Stimulated activated naive CD8-positive, alpha-beta T cell treated with anti-CD3 and anti-CD28 coated beads, Interleukin-15, Interleukin-2, amounts not matched to agents 100 ng/mL and 50 ng/mL, for 24 hours (primary cell): ENCODE measurements at regions not wholly inside any gene's neighbourhood (a gene's known extent, or its start where the extent isn't known, plus 50 kb on each side); places are given as distances from the start of the nearest gene placed in this dataset.
"Not testable (repeated sequence)": the region's sequence is repeated elsewhere in the genome, so short reads cannot be mapped to it uniquely, and the experiment has no call there.

Experiments used
- H3K27ac Mint-ChIP-seq: one replicate; pipeline ENCODE4 v1.8.0; 2021; ENCODE audit warnings: mild to moderate bottlenecking, mixed read lengths
- H3K27me3 Mint-ChIP-seq: one replicate; pipeline ENCODE4 v1.8.0; 2021; ENCODE audit warnings: mixed read lengths
- H3K36me3 Mint-ChIP-seq: one replicate; pipeline ENCODE4 v1.8.0; 2021; ENCODE audit warnings: low read depth, mixed read lengths
- H3K4me1 Mint-ChIP-seq: one replicate; pipeline ENCODE4 v1.8.0; 2021; ENCODE audit warnings: low read depth, mixed read lengths
- H3K4me3 Mint-ChIP-seq: one replicate; pipeline ENCODE4 v1.8.0; 2021; ENCODE audit warnings: mild to moderate bottlenecking, mixed read lengths
- H3K9me3 Mint-ChIP-seq: one replicate; pipeline ENCODE4 v1.8.0; 2021; ENCODE audit warnings: mixed read lengths

- H3K27me3 Mint-ChIP-seq = peaks cover 9% of the 10 kb centered on the region
- no peaks in the 10 kb centered on the region for H3K36me3 Mint-ChIP-seq
- H3K4me1 Mint-ChIP-seq = no peaks in the 10 kb centered on the region
- no peak overlapping the region for H3K4me3 Mint-ChIP-seq
- no peaks in the 10 kb centered on the region for H3K9me3 Mint-ChIP-seq
- H3K27ac Mint-ChIP-seq = no peak overlapping the region
Measured at GRCh38 chr1:200496937-200497336, 87.1 kb upstream of the ZNF281 start.

DNA sequence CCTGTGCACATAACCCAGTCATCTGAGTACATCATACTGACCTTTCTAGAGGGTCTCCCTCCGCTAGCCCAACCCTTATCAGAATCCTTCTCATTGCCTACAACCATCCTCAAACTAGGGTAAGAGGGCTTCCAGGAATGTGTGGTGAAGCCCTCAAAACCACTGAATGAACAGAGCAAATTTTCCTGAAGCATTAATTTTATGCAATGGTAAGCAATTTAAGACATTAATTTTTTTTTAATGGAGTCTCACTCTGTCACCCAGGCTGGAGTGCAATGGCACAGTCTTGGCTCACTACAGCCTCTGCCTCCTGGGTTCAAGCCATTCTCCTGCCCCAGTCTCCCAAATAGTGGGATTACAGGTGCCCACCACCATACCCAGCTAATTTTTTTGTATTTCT, 86.1 kb upstream of the ZNF281 start:
- Mint-ChIP-seq H3K9me3 (no peaks in the 10 kb centered on the region), H3K27ac (no peak overlapping the region), H3K4me1 (no peaks in the 10 kb centered on the region), H3K27me3 (peaks cover 9% of the 10 kb centered on the region), H3K4me3 (no peak overlapping the region), H3K36me3 (no peaks in the 10 kb centered on the region)

- H3K36me3 Mint-ChIP-seq = no peaks in the 10 kb centered on the region
- no peak overlapping the region for H3K27ac Mint-ChIP-seq
- peaks cover 2% of the 10 kb centered on the region for H3K4me1 Mint-ChIP-seq
- peaks cover 12% of the 10 kb centered on the region for H3K27me3 Mint-ChIP-seq
- H3K4me3 Mint-ChIP-seq = no peak overlapping the region
- no peaks in the 10 kb centered on the region for H3K9me3 Mint-ChIP-seq
Measured at GRCh38 chr1:200493344-200493743, 83.5 kb upstream of the ZNF281 start.

GRCh38 chr1:200491103-200491502, 81.3 kb upstream of the ZNF281 start:
- Mint-ChIP-seq H3K27ac (no peak overlapping the region), H3K27me3 (peaks cover 20% of the 10 kb centered on the region), H3K36me3 (no peaks in the 10 kb centered on the region), H3K4me1 (peaks cover 9% of the 10 kb centered on the region), H3K4me3 (no peak overlapping the region), H3K9me3 (no peaks in the 10 kb centered on the region)

DNA sequence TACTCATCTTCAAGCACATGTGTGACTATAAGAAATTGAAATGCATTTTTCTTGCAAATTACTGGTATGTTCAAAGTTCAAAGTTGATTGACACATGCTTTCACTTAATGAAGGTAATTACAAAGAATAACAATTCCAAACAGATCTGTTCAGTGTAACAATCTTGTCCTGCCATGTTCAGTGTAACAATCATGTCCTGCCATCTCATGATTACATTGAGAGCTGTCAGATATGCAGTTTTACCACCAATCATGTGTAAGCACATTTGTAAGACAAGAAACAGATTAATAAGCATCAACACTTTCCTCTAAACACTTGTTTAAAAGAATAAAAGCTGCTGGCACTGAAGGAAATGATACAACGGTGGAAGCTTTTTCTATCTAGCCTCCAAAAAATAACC, 80.3 kb upstream of the ZNF281 start:
- Mint-ChIP-seq H3K27me3 (peaks cover 20% of the 10 kb centered on the region), H3K27ac (no peak overlapping the region), H3K4me3 (no peak overlapping the region), H3K36me3 (no peaks in the 10 kb centered on the region), H3K9me3 (no peaks in the 10 kb centered on the region), H3K4me1 (peaks cover 9% of the 10 kb centered on the region)

GRCh38 chr1:200488375-200489165, 78.7 kb upstream of the ZNF281 start:
- Mint-ChIP-seq H3K4me3 (no peak overlapping the region), H3K4me1 (peaks cover 20% of the 10 kb centered on the region), H3K27ac (no peak overlapping the region)

GRCh38 chr1:200487650-200488049, 77.8 kb upstream of the ZNF281 start:
- Mint-ChIP-seq H3K4me3 (no peak overlapping the region), H3K4me1 (peaks cover 29% of the 10 kb centered on the region), H3K9me3 (no peaks in the 10 kb centered on the region), H3K27me3 (peaks cover 24% of the 10 kb centered on the region), H3K36me3 (no peaks in the 10 kb centered on the region), H3K27ac (no peak overlapping the region)

More at GRCh38 chr1:200488375-200489165, 78.7 kb upstream of the ZNF281 start:
- Mint-ChIP-seq H3K27me3 (peaks cover 24% of the 10 kb centered on the region), H3K36me3 (no peaks in the 10 kb centered on the region), H3K9me3 (no peaks in the 10 kb centered on the region)

DNA sequence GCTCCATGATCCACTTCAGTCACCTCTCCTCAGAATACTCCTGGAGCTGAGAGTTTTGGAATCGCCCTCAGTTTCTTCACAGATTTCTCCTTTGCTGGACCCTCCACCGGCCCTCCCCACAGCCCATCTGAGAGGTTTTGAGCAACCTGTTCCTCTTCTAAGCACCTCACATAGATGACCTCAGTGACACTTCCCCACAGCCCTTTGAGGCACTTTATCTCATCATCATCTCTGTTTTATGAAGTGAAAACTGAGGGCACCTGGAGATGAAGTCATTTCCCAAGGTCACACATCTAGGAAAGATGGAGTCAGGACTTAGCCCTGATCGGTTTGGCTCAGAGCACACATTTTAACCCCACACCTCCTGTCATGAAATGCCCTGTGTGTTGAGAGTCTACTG, 76.8 kb upstream of the ZNF281 start:
- Mint-ChIP-seq H3K9me3 (no peaks in the 10 kb centered on the region), H3K4me3 (no peak overlapping the region), H3K4me1 (peaks cover 32% of the 10 kb centered on the region), H3K27me3 (peaks cover 27% of the 10 kb centered on the region), H3K27ac (no peak overlapping the region), H3K36me3 (no peaks in the 10 kb centered on the region)

DNA sequence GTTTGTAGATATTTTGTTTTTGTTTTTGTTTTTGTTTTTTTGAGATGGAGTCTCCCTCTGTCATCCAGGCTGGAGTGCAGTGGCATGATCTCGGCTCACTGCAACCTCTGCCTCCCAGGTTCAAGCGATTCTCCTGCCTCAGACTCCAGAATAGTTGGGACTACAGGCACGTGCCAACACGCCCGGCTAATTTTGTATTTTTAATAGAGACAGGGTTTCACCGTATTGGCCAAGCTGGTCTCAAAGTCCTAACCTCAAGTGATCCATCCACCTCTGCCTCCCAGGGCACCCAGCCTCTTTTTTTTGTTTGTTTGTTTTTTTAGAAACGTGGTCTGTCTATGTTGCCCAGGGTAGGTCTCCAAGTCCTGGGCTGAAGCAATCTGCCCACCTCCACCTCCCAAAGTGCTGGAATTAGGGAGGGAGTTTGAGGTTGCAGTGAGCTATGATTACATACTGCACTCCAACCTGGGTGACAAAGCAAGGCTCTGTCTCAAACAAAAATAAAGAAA, 74.7 kb upstream of the ZNF281 start:
- H3K4me3 Mint-ChIP-seq, H3K9me3 Mint-ChIP-seq, H3K27ac Mint-ChIP-seq, H3K36me3 Mint-ChIP-seq: not testable (repeated sequence)
- peaks cover 36% of the 10 kb centered on the region for H3K27me3 Mint-ChIP-seq
- peaks cover 32% of the 10 kb centered on the region for H3K4me1 Mint-ChIP-seq

DNA sequence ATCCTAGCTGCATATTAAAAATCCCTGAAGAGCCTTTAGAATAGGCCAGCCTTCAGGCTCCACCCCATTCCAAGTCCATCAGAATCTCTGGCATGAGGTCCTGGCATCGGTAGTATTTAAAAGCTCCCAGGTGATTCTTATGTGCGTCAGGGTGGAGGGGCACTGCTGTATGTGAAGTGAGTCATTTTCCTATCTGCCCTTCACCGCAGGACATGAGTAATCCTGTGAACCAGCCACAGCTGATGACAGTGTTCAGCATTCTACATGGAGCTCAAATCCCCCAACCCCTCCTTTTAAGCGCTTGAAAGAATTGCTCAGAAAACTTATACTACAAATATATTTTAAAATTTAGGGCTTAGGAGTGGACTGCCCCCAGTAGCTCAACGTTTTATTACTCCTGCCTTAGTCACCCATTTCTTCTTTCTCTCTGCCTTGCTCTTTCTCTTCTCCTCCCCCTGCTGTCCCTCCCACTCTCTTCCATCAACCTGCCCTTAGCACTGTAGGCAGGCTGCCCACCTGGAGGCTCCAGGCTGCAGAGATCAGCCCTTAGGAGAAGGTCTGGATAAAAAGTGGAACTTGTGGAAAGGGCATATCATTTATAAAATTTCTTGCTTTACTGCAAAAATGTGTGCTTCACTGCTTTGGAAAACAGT, 73.8 kb upstream of the ZNF281 start:
- H3K27me3 Mint-ChIP-seq = peaks cover 33% of the 10 kb centered on the region
- peaks cover 32% of the 10 kb centered on the region for H3K4me1 Mint-ChIP-seq
- peak overlapping the region; percentile 74 for H3K27ac Mint-ChIP-seq
- H3K4me3 Mint-ChIP-seq = peak overlapping the region; percentile 30
- no peaks in the 10 kb centered on the region for H3K36me3 Mint-ChIP-seq
- H3K9me3 Mint-ChIP-seq = no peaks in the 10 kb centered on the region

DNA sequence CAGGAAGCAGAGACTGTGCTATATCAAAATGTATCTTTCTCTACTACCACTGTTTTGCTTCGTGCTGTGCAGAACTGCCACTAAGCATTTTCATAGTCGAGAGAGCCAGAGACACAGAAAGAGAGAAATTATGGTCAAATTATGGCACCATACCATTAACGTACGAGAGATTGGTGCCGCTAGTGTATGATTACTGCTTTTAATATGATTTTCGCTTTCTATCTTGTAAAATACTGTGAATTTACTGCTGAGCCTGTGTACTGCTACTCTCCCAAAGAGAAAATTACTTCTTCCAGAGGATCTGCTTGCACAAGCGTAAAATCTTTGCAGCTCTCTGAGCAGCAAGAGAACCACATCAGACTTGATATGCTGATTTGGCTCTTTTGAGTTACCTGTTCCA, 71.1 kb upstream of the ZNF281 start:
- Mint-ChIP-seq H3K36me3 (no peaks in the 10 kb centered on the region), H3K4me3 (no peak overlapping the region), H3K9me3 (no peaks in the 10 kb centered on the region), H3K27me3 (peaks cover 29% of the 10 kb centered on the region), H3K27ac (no peak overlapping the region), H3K4me1 (peaks cover 28% of the 10 kb centered on the region)

- Mint-ChIP-seq H3K27ac (no peak overlapping the region), H3K4me3 (no peak overlapping the region), H3K4me1 (peaks cover 31% of the 10 kb centered on the region)
Measured at GRCh38 chr1:200479816-200480215, 70.0 kb upstream of the ZNF281 start.

GRCh38 chr1:200478945-200479558, 69.2 kb upstream of the ZNF281 start:
- Mint-ChIP-seq H3K4me1 (peaks cover 34% of the 10 kb centered on the region), H3K27me3 (peaks cover 21% of the 10 kb centered on the region), H3K27ac (no peak overlapping the region), H3K4me3 (no peak overlapping the region), H3K36me3 (no peaks in the 10 kb centered on the region), H3K9me3 (no peaks in the 10 kb centered on the region)

More at GRCh38 chr1:200479816-200480215, 70.0 kb upstream of the ZNF281 start:
- peaks cover 24% of the 10 kb centered on the region for H3K27me3 Mint-ChIP-seq
- H3K9me3 Mint-ChIP-seq = no peaks in the 10 kb centered on the region
- no peaks in the 10 kb centered on the region for H3K36me3 Mint-ChIP-seq

DNA sequence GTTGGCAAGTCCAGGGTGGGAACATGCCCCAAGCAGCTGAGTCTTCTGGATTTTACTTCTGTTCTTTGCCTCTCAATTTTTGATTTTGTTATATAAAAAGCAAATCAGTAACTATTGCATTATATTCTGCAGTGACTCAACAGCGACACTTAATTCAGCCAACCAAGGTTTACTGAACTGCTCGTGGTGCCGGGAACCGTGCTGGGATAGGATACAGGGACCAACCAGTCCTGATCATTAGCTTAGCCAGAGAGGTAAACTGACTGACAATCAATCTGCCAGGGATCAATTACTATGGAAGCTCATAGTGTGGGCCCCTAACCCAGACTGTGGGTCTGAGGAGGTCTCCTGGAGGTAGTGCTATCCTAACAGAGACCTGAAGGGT, 68.4 kb upstream of the ZNF281 start:
- Mint-ChIP-seq H3K27ac (no peak overlapping the region), H3K4me3 (no peak overlapping the region), H3K27me3 (peaks cover 21% of the 10 kb centered on the region), H3K9me3 (no peaks in the 10 kb centered on the region), H3K36me3 (no peaks in the 10 kb centered on the region), H3K4me1 (peaks cover 34% of the 10 kb centered on the region)

DNA sequence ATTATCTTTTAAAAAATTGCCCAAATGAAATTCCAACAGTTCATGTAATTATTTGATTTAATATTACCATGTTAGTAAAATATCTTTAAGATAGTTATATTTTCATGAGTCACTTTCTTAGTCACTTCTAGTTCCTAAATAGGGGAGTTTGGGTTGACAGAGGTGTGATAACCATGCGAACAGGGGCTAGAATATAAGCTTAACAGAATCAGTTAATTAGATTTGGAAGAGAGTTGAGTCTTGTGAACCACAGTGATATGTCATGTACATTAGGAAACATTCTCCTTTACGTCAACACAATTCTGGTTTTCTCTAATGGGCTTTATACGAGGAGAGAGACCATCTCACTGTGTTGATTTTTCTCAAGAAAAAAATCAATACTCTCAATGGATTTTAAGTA, 64.8 kb upstream of the ZNF281 start:
- peaks cover 45% of the 10 kb centered on the region for H3K4me1 Mint-ChIP-seq
- no peak overlapping the region for H3K27ac Mint-ChIP-seq
- H3K36me3 Mint-ChIP-seq = no peaks in the 10 kb centered on the region
- peaks cover 7% of the 10 kb centered on the region for H3K27me3 Mint-ChIP-seq
- no peak overlapping the region for H3K4me3 Mint-ChIP-seq
- H3K9me3 Mint-ChIP-seq = no peaks in the 10 kb centered on the region
